NOMO-1 (cell line): ENCODE measurements at regions not wholly inside any gene's neighbourhood (a gene's known extent, or its start where the extent isn't known, plus 50 kb on each side); places are given as distances from the start of the nearest gene placed in this dataset.
"Not testable (repeated sequence)": the region's sequence is repeated elsewhere in the genome, so short reads cannot be mapped to it uniquely, and the experiment has no call there.

Source experiments
- DNase-seq, 2 experiments: peaks; one replicate each; lab custom pipeline; 2025; ENCODE audit not compliant: unreplicated experiment in 2 of 2; lab: John Stamatoyannopoulos, UW

GRCh38 chr12:33813536-33813935, 208.8 kb upstream of the ALG10 start:
- DNase-seq, result no peak

GRCh38 chr12:33817713-33818112, 204.6 kb upstream of the ALG10 start:
- DNase-seq, result no peak

- no peak for DNase-seq
Measured at GRCh38 chr12:33818313-33818712, 204.0 kb upstream of the ALG10 start.

- DNase-seq, result no peak
Measured at GRCh38 chr12:33825442-33825841, 196.9 kb upstream of the ALG10 start.

- no peak for DNase-seq
Measured at GRCh38 chr12:33825986-33826602, 196.2 kb upstream of the ALG10 start.

GRCh38 chr12:33828326-33828725, 194.0 kb upstream of the ALG10 start:
- DNase-seq, result no peak

- DNase-seq, result no peak
Measured at GRCh38 chr12:33830070-33830469, 192.2 kb upstream of the ALG10 start.

GRCh38 chr12:33832900-33833299, 189.4 kb upstream of the ALG10 start:
- no peak for DNase-seq

GRCh38 chr12:33834672-33835071, 187.6 kb upstream of the ALG10 start:
- DNase-seq, result no peak

GRCh38 chr12:33876618-33877017, 145.7 kb upstream of the ALG10 start:
- DNase-seq, result no peak

- DNase-seq, result no peak
Measured at GRCh38 chr12:33892425-33892824, 129.9 kb upstream of the ALG10 start.

- DNase-seq, result not testable (repeated sequence)
Measured at GRCh38 chr12:33920460-33920859, 101.8 kb upstream of the ALG10 start.

GRCh38 chr12:33926095-33926494, 96.2 kb upstream of the ALG10 start:
- DNase-seq, result no peak

- not testable (repeated sequence) for DNase-seq
Measured at GRCh38 chr12:33937669-33938068, 84.6 kb upstream of the ALG10 start.

- DNase-seq, result no peak
Measured at GRCh38 chr12:33942172-33942571, 80.1 kb upstream of the ALG10 start.

GRCh38 chr12:33944703-33945437, 77.4 kb upstream of the ALG10 start:
- DNase-seq, result no peak

GRCh38 chr12:33945438-33945784, 76.9 kb upstream of the ALG10 start:
- no peak for DNase-seq

GRCh38 chr12:33966219-33966618, 56.1 kb upstream of the ALG10 start:
- not testable (repeated sequence) for DNase-seq

GRCh38 chr12:33967760-33968159, 54.5 kb upstream of the ALG10 start:
- DNase-seq, result no peak
